NK-92 (cell line): ENCODE measurements at regions not wholly inside any gene's neighbourhood (a gene's known extent, or its start where the extent isn't known, plus 50 kb on each side); places are given as distances from the start of the nearest gene placed in this dataset.
"Not testable (repeated sequence)": the region's sequence is repeated elsewhere in the genome, so short reads cannot be mapped to it uniquely, and the experiment has no call there.

Experiments
- DNase-seq: peaks from one replicate; lab custom pipeline; 2025; ENCODE audit not compliant: unreplicated experiment; lab: John Stamatoyannopoulos, UW

- DNase-seq = no peak
These were observed 111.7 kb downstream of the FAM50B start for GRCh38 chr6:3960754-3961361.

GRCh38 chr6:3961581-3962215 lies 112.5 kb downstream of the FAM50B start:
- DNase-seq = no peak

- no peak for DNase-seq
These were observed 113.4 kb downstream of the FAM50B start for GRCh38 chr6:3962291-3963280.

DNA sequence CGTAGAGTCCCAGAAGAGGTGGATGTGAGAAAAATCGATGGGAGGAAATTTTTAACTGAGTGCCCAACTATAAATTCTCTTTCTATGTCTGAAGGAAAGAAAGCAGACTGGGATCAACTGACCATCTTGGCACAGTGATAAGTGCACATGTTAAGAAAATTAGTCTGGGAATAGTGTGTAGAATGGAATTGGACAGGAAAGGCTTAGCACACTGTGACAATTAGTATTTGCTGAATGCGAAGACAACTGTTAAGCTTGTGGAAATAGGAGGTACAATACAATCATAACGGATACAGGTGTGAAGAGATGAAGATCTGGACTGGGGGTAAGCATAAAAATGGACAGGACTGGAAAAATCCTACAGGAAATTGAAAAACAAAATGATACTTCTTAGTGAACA lies 114.3 kb downstream of the FAM50B start:
- no peak for DNase-seq

GRCh38 chr6:3965071-3965718 lies 113.7 kb downstream of the FAM217A start:
- DNase-seq = no peak

GRCh38 chr6:3966426-3966825 lies 112.5 kb downstream of the FAM217A start:
- DNase-seq = no peak

- DNase-seq = no peak
These were observed 108.8 kb downstream of the FAM217A start for GRCh38 chr6:3970097-3970496.

DNA sequence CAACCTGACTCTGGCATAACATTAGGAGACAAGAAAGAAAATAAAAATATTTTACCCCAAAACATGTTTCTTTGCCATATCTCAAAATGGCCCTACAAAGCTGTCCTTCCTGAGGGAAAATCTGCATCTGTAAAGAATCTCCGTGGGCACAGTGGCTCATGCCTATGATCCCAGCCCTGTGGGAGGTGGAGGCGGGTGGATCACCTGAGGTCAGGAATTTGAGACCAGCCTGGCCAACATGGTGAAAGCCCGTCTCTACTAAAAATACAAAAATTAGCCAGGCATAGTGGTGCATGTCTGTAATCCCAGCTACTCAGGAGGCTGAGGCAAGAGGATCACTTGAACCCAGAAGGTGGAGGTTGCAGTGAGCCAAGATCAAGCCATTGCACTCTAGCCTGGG lies 105.8 kb downstream of the FAM217A start:
- DNase-seq = not testable (repeated sequence)

DNA sequence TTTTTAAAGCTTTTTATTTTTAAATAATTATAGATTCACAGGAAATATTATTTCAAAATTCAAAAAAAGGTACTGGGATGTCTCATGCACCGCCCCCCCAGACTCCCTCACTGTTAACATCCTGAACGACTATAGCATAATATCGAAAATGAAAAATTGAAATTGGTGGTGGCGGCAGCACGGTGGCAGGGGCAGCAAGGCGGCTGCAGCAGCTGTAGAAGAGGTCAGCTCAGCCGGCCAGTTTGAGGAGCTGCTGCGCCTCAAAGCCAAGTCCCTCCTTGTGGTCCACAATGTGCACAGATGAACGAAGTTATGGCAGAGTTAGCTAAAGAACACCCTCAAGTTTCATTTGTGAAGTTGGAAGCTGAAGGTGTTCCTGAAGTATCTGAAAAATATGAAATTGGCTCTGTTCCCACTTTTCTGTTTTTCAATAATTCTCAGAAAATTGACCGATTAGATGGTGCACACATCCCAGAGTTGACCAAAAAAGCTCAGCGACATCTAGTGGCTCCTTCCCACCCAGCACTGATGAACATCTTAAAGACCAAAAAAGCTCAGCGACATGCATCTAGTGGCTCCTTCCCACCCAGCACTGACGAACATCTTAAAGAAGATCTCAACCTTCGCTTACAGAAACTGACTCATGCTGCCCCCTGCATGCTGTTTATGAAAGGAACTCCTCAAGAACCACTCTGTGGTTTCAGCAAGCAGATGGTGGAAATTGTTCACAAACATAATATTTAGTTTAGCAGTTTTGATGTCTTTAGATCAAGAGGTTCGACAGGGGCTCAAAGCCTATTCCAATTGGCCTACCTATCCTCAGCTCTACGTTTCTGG lies 100.8 kb downstream of the FAM217A start:
- DNase-seq = no peak

DNA sequence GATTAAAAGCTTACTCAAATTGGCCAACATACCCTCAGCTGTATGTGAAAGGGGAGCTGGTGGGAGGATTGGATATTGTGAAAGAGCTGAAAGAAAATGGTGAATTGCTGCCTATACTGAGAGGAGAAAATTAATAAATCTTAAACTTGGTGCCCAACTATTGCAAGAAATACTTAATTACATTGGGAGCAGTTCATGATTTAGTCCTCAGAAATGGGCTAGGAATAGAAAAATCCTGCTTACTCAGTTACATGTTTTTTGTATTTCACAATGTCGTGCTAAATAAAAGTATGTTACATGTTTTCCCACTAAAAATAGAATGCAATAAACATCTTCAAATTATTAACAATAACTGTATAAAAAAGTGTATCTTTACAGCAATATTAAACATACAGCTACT lies 100.0 kb downstream of the FAM217A start:
- not testable (repeated sequence) for DNase-seq

DNA sequence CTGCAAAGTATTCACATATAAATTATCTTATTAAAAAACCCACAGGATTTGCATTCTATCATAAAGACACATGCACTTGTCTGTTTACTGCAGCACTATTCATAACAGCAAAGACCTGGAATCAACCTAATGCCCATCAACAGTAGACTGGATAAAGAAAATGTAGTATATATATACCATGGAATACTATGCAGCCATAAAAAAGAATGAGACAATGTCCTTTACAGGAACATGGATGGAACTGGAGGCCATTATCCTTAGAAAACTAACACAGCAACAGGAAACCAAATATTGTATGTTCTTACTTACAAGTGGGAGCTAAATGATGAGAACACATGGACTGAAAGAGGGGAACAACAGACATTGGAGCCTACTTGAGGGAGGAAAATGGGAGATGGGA lies 97.0 kb downstream of the FAM217A start:
- no peak for DNase-seq

DNA sequence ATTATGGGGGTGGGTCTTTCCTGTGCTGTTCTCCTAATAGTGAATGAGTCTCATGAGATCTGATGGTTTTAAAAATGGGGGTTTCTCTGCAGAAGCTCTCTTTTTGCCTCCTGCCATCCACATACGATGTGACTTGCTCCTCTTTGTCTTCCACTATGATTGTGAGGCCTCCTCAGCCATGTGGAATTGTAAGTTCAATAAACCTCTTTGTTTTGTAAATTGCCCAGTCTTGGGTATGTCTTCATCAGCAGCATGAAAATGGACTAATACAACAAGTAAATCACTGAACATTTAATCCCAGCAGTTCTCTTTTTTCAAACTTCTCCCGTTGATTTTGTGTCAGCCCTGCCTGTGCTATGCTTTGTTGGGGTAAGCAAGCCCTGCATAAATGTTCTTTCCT lies 95.2 kb downstream of the FAM217A start:
- no peak for DNase-seq

GRCh38 chr6:3984494-3984893 lies 94.4 kb downstream of the FAM217A start:
- DNase-seq = no peak

DNA sequence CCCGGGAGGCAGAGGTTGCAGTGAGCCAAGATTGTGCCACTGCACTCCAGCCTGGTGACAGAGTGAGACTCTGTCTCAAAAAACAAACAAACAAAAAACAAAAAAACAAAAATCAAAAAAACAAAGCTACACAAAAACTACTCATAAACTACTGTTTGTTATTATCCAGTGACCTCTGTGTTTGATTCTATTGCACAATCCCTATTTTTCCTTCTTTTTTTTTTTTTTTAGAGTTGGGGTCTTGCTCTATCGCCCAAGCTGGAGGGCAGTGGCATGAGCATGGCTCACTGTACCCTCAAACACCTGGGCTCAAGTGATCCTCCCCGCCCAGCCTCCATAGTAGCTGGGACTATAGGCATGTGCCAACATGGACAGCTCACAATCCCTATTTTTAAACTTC lies 92.7 kb downstream of the FAM217A start:
- no peak for DNase-seq

GRCh38 chr6:3987053-3987452 lies 91.9 kb downstream of the FAM217A start:
- no peak for DNase-seq

GRCh38 chr6:3987576-3987975 lies 91.4 kb downstream of the FAM217A start:
- DNase-seq = no peak

GRCh38 chr6:3990692-3991491 lies 88.0 kb downstream of the FAM217A start:
- no peak for DNase-seq

DNA sequence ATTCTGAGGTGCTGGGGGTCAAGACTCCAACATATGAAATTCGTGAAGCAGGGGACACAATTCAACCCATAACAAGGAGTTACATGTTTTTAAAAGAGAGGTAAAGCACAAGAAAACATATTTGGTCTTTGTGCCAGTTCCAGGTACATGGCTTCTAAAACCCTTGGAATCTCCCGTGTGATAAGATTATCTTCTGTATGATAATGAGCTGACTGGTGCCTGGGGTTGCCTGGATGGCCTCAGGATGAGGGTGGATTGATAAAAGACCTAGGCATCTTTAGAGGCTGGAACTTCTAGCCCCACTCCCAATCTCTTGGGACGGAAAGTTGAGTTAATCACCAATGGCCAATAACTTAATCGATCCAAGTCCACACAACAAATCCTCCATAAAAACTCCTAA lies 87.0 kb downstream of the FAM217A start:
- DNase-seq = no peak

DNA sequence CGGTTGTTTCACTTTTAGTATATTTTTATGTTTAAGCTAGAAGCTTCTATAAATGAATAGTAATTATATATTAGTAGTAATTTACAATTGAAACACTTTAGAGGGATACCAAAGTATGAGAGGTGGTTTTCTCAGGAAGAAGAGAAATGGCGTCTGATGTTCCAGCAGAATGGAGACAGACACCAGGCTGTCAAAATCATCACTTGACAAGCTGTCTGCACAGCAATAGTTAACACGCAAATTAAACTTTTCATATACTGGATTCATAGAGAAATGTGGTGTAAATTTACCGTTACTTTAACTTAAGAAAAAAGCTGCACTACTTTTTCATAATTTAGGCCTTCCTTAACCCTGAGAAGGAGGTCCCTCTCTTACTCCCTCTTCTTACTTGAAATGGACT lies 82.6 kb downstream of the FAM217A start:
- no peak for DNase-seq
